OCI-LY3 (cell line): ENCODE measurements at regions not wholly inside any gene's neighbourhood (a gene's known extent, or its start where the extent isn't known, plus 50 kb on each side); places are given as distances from the start of the nearest gene placed in this dataset.

Source experiments
- H2AFZ ChIP-seq: fragments of 200-600, 300-600 bp; shearing (Covaris generic); 2 replicates; pipeline ENCODE4 v1.6.0; 2014; ENCODE audit warnings: antibody characterized with exemption, low read depth, low read length
- H3K27ac ChIP-seq: fragments of 200-600, 300-600 bp; sonication (generic); 2 replicates; pipeline ENCODE4 v1.5.1; 2014; ENCODE audit warnings: mild to moderate bottlenecking, low read length, moderate library complexity, mixed read lengths
- H3K27me3 ChIP-seq: fragments of 200-600, 300-600 bp; sonication (generic); 2 replicates; pipeline ENCODE4 v1.6.1; 2014; ENCODE audit warnings: low read depth, low read length, mixed read lengths
- H3K36me3 ChIP-seq: fragments of 200-600, 300-600 bp; sonication (generic); replicated peaks from 2 replicates; pipeline ENCODE3; 2014; ENCODE audit warnings: low read depth, low read length, mixed read lengths
- H3K4me1 ChIP-seq: fragments of 300-600, 200-600 bp; sonication (generic); 2 replicates; pipeline ENCODE4 v1.6.1; 2014; ENCODE audit warnings: low read length, mixed read lengths
- H3K4me2 ChIP-seq: fragments of 200-600, 300-600 bp; sonication (generic); 2 replicates; pipeline ENCODE4 v1.6.1; 2014; ENCODE audit warnings: low read length, mixed read lengths
- H3K4me3 ChIP-seq: fragments of 300-600, 200-600 bp; sonication (generic); 2 replicates; pipeline ENCODE4 v1.5.1; 2014; ENCODE audit warnings: antibody characterized with exemption, mild to moderate bottlenecking, low read length, moderate library complexity
- H3K79me2 ChIP-seq: fragments of 300-600, 200-600 bp; shearing (Covaris generic); 2 replicates; pipeline ENCODE4 v1.6.1; 2014; ENCODE audit warnings: mild to moderate bottlenecking, low read length, mixed read lengths
- H3K9ac ChIP-seq: fragments of 300-600, 200-600 bp; shearing (Covaris generic); 2 replicates; pipeline ENCODE4 v1.6.0; 2014; ENCODE audit warnings: mild to moderate bottlenecking, low read length, moderate library complexity
- H3K9me3 ChIP-seq: fragments of 200-600, 300-600 bp; shearing (Covaris generic); 2 replicates; pipeline ENCODE4 v1.6.1; 2014; ENCODE audit warnings: low read length, mixed read lengths; ENCODE audit not compliant: insufficient read depth
- H4K20me1 ChIP-seq: fragments of 200-600, 300-600 bp; sonication (generic); 2 replicates; pipeline ENCODE4 v1.6.1; 2016; ENCODE audit warnings: low read length, mixed read lengths; ENCODE audit not compliant: insufficient read depth
- CTCF ChIP-seq: fragments of 200-600, 300-600 bp; sonication (generic); IDR thresholded peaks from 2 replicates; pipeline ENCODE4 v1.5.1; 2014; ENCODE audit warnings: antibody characterized with exemption, low read length, low read depth
- EZH2phosphoT487 ChIP-seq: fragments of 200-600 bp; shearing (Covaris generic); IDR thresholded peaks from 2 replicates; pipeline ENCODE4 v1.6.1; 2018; ENCODE audit warnings: antibody characterized with exemption, mixed run types, low read depth

- Histone ChIP-seq H3K27ac (no peak overlapping the region), H3K4me1 (no peaks in the 10 kb centered on the region), H3K9me3 (no peaks in the 10 kb centered on the region), H3K4me3 (no peak overlapping the region), H3K27me3 (no peaks in the 10 kb centered on the region), H3K36me3 (no peaks in the 10 kb centered on the region), H4K20me1 (no peaks in the 10 kb centered on the region), H3K9ac (no peak overlapping the region), H3K4me2 (no peak overlapping the region), H2AFZ (no peak overlapping the region), H3K79me2 (no peaks in the 10 kb centered on the region)
- TF ChIP-seq EZH2phosphoT487 (no peak), CTCF (no peak)
Measured at GRCh38 chr5:87188391-87188790, 79.3 kb upstream of the RASA1 start.

- no peaks in the 10 kb centered on the region for H3K9me3 ChIP-seq
- no peaks in the 10 kb centered on the region for H3K27me3 ChIP-seq
- H3K4me2 ChIP-seq = no peak overlapping the region
- H3K9ac ChIP-seq = no peak overlapping the region
- no peak overlapping the region for H3K27ac ChIP-seq
- H3K4me3 ChIP-seq = no peak overlapping the region
- H3K4me1 ChIP-seq = no peaks in the 10 kb centered on the region
- H2AFZ ChIP-seq = no peak overlapping the region
- TF ChIP-seq EZH2phosphoT487 = no peak
- TF ChIP-seq CTCF = no peak
- H3K36me3 ChIP-seq = no peaks in the 10 kb centered on the region
- H4K20me1 ChIP-seq = no peaks in the 10 kb centered on the region
- H3K79me2 ChIP-seq = no peaks in the 10 kb centered on the region
Measured at GRCh38 chr5:87190041-87190440, 77.6 kb upstream of the RASA1 start.

- TF ChIP-seq CTCF = no peak
- no peak for TF ChIP-seq EZH2phosphoT487
Measured at GRCh38 chr5:87190687-87191086, 77.0 kb upstream of the RASA1 start.

GRCh38 chr5:87191645-87192044 lies 76.0 kb upstream of the RASA1 start:
- no peaks in the 10 kb centered on the region for H3K4me1 ChIP-seq
- no peak overlapping the region for H3K27ac ChIP-seq
- no peaks in the 10 kb centered on the region for H3K9me3 ChIP-seq
- no peak overlapping the region for H3K4me2 ChIP-seq
- H3K4me3 ChIP-seq = no peak overlapping the region
- no peak for TF ChIP-seq EZH2phosphoT487
- TF ChIP-seq CTCF = no peak
- H2AFZ ChIP-seq = no peak overlapping the region
- no peak overlapping the region for H3K9ac ChIP-seq
- H3K79me2 ChIP-seq = no peaks in the 10 kb centered on the region
- no peaks in the 10 kb centered on the region for H3K36me3 ChIP-seq
- no peaks in the 10 kb centered on the region for H4K20me1 ChIP-seq
- H3K27me3 ChIP-seq = no peaks in the 10 kb centered on the region

More at GRCh38 chr5:87190687-87191086, 77.0 kb upstream of the RASA1 start:
- no peaks in the 10 kb centered on the region for H3K9me3 ChIP-seq
- no peaks in the 10 kb centered on the region for H3K79me2 ChIP-seq
- no peak overlapping the region for H3K9ac ChIP-seq
- no peak overlapping the region for H2AFZ ChIP-seq
- H3K27me3 ChIP-seq = no peaks in the 10 kb centered on the region
- no peaks in the 10 kb centered on the region for H4K20me1 ChIP-seq
- no peak overlapping the region for H3K4me2 ChIP-seq
- no peak overlapping the region for H3K4me3 ChIP-seq
- H3K27ac ChIP-seq = no peak overlapping the region
- H3K4me1 ChIP-seq = no peaks in the 10 kb centered on the region
- no peaks in the 10 kb centered on the region for H3K36me3 ChIP-seq
